H9 (cell line): ENCODE measurements at regions not wholly inside any gene's neighbourhood (a gene's known extent, or its start where the extent isn't known, plus 50 kb on each side); places are given as distances from the start of the nearest gene placed in this dataset.

Experiments used
- DNase-seq: peaks from one replicate; pipeline ENCODE4 v3.0.0-alpha.2; 2017
- H2AFZ ChIP-seq: one replicate; pipeline ENCODE4 v1.6.1; 2013; ENCODE audit warnings: mild to moderate bottlenecking, low read length, control low read depth, moderate library complexity
- H2AK5ac ChIP-seq: 2 replicates; pipeline ENCODE4 v1.6.1; 2013; ENCODE audit warnings: low read length, control low read depth, mixed read lengths; ENCODE audit not compliant: insufficient read length
- H2BK120ac ChIP-seq: one replicate; pipeline ENCODE4 v1.6.1; 2013; ENCODE audit warnings: low read depth, mild to moderate bottlenecking, low read length, control low read depth, inconsistent platforms; ENCODE audit not compliant: poor library complexity, severe bottlenecking
- H2BK12ac ChIP-seq: 2 replicates; pipeline ENCODE4 v1.6.1; 2013; ENCODE audit warnings: low read length, control low read depth, mixed read lengths, low read depth; ENCODE audit not compliant: insufficient read length
- H2BK15ac ChIP-seq: 2 replicates; pipeline ENCODE4 v1.6.1; 2013; ENCODE audit warnings: low read depth, low read length, control low read depth
- H2BK20ac ChIP-seq: one replicate; pipeline ENCODE4 v1.6.1; 2013; ENCODE audit warnings: low read depth, mild to moderate bottlenecking, low read length, control low read depth, inconsistent platforms; ENCODE audit not compliant: poor library complexity, severe bottlenecking
- H2BK5ac ChIP-seq: 2 replicates; pipeline ENCODE4 v1.6.1; 2013; ENCODE audit warnings: low read length, control low read depth, mixed read lengths; ENCODE audit not compliant: insufficient read length
- H3K14ac ChIP-seq: 2 replicates; pipeline ENCODE4 v1.6.1; 2013; ENCODE audit warnings: low read length, control low read depth; ENCODE audit not compliant: insufficient read depth
- H3K18ac ChIP-seq: 2 replicates; pipeline ENCODE4 v1.6.1; 2013; ENCODE audit warnings: low read depth, mild to moderate bottlenecking, mixed read lengths, low read length, control low read depth; ENCODE audit not compliant: insufficient read length
- H3K23ac ChIP-seq: 2 replicates; pipeline ENCODE4 v1.6.1; 2013; ENCODE audit warnings: low read length, control low read depth, mixed read lengths, low read depth; ENCODE audit not compliant: insufficient read length
- H3K23me2 ChIP-seq: 2 replicates; pipeline ENCODE4 v1.6.1; 2013; ENCODE audit warnings: low read depth, mild to moderate bottlenecking, mixed read lengths, low read length, control low read depth; ENCODE audit not compliant: insufficient read length, poor library complexity, severe bottlenecking
- H3K27ac ChIP-seq: 2 replicates; pipeline ENCODE4 v1.5.1; 2013; ENCODE audit warnings: low read length, control low read depth, mixed read lengths, low read depth; ENCODE audit not compliant: insufficient read length
- H3K27me3 ChIP-seq: 2 replicates; pipeline ENCODE4 v1.6.1; 2013; ENCODE audit warnings: low read length, control low read depth, inconsistent platforms; ENCODE audit not compliant: insufficient read depth
- H3K4ac ChIP-seq: 2 replicates; pipeline ENCODE4 v1.6.1; 2013; ENCODE audit warnings: low read depth, mild to moderate bottlenecking, control low read depth, inconsistent platforms, low read length, moderate library complexity
- H3K4me1 ChIP-seq: 2 replicates; pipeline ENCODE4 v1.6.1; 2013; ENCODE audit warnings: low read length, control low read depth, inconsistent platforms; ENCODE audit not compliant: insufficient read depth
- H3K4me2 ChIP-seq: 2 replicates; pipeline ENCODE4 v1.6.1; 2013; ENCODE audit warnings: low read length, control low read depth, mixed read lengths; ENCODE audit not compliant: insufficient read length, insufficient read depth
- H3K56ac ChIP-seq: 2 replicates; pipeline ENCODE4 v1.6.1; 2013; ENCODE audit warnings: low read depth, mild to moderate bottlenecking, mixed read lengths, low read length, control low read depth; ENCODE audit not compliant: insufficient read length
- H3K79me1 ChIP-seq: 2 replicates; pipeline ENCODE4 v1.6.1; 2013; ENCODE audit warnings: low read depth, mild to moderate bottlenecking, moderate library complexity, low read length, control low read depth, inconsistent platforms; ENCODE audit not compliant: insufficient read depth, poor library complexity, severe bottlenecking
- H3K79me2 ChIP-seq: 2 replicates; pipeline ENCODE4 v1.6.1; 2013; ENCODE audit warnings: low read length, control low read depth, inconsistent platforms; ENCODE audit not compliant: insufficient read depth
- H3K9ac ChIP-seq: 2 replicates; pipeline ENCODE4 v1.6.1; 2013; ENCODE audit warnings: low read length, control low read depth, mixed read lengths; ENCODE audit not compliant: insufficient read length; ENCODE audit errors: extremely low read depth
- H3K9me3 ChIP-seq: one replicate; pipeline ENCODE4 v1.6.1; 2013; ENCODE audit warnings: low read depth, low read length, inconsistent platforms; ENCODE audit not compliant: control insufficient read depth
- H3T11ph ChIP-seq: one replicate; pipeline ENCODE4 v1.6.1; 2013; ENCODE audit warnings: mild to moderate bottlenecking, low read length, control low read depth, inconsistent platforms
- H4K20me1 ChIP-seq: one replicate; pipeline ENCODE4 v1.6.1; 2013; ENCODE audit not compliant: control insufficient read depth, insufficient read length, insufficient read depth
- H4K5ac ChIP-seq: 2 replicates; pipeline ENCODE4 v1.6.1; 2013; ENCODE audit warnings: low read depth, mild to moderate bottlenecking, mixed read lengths, low read length, control low read depth; ENCODE audit not compliant: insufficient read length
- H4K8ac ChIP-seq: replicated peaks from 2 replicates; pipeline ENCODE4 v1.6.1; 2013; ENCODE audit warnings: low read length, control low read depth, mixed read lengths, low read depth; ENCODE audit not compliant: insufficient read length
- H4K91ac ChIP-seq: 2 replicates; pipeline ENCODE4 v1.6.1; 2013; ENCODE audit warnings: low read depth, mild to moderate bottlenecking, moderate library complexity, mixed read lengths, low read length, control low read depth; ENCODE audit not compliant: insufficient read length
- H3K27ac Mint-ChIP-seq, 3 experiments: 2 replicates in 2 of 3; 3 replicates in 1 of 3; pipeline ENCODE4 v1.8.0; 2020 to 2021; ENCODE audit warnings: mixed read lengths in 3 of 3, mild to moderate bottlenecking in 1 of 3, moderate library complexity in 1 of 3
- H3K27me3 Mint-ChIP-seq: 2 replicates; pipeline ENCODE4 v1.8.0; 2021; ENCODE audit warnings: low read depth, mild to moderate bottlenecking, moderate library complexity, mixed read lengths
- H3K36me3 Mint-ChIP-seq, 3 experiments: 2 replicates in 2 of 3; 3 replicates in 1 of 3; pipeline ENCODE4 v1.8.0; 2020 to 2021; ENCODE audit warnings: low read depth in 3 of 3, mixed read lengths in 3 of 3; ENCODE audit not compliant: insufficient read depth in 1 of 3
- H3K4me1 Mint-ChIP-seq, 2 experiments: 2 replicates each; pipeline ENCODE4 v1.8.0; 2020; ENCODE audit warnings: mixed read lengths in 2 of 2
- H3K4me3 Mint-ChIP-seq, 2 experiments: 2 replicates in 1 of 2; 3 replicates in 1 of 2; pipeline ENCODE4 v1.8.0; 2020 to 2021; ENCODE audit warnings: mild to moderate bottlenecking in 2 of 2, mixed read lengths in 2 of 2, moderate library complexity in 1 of 2
- H3K9me3 Mint-ChIP-seq, 2 experiments: 2 replicates in 1 of 2; 3 replicates in 1 of 2; pipeline ENCODE4 v1.8.0; 2020; ENCODE audit warnings: mild to moderate bottlenecking in 2 of 2, mixed read lengths in 2 of 2, moderate library complexity in 1 of 2
- CTCF ChIP-seq: fragments of 200-600 bp; sonication (generic); conservative IDR thresholded peaks from 3 replicates; pipeline ENCODE4 v1.8.0; 2021; ENCODE audit warnings: antibody characterized with exemption, mild to moderate bottlenecking
- WGBS: extraction: QIAGEN DNeasy Blood & Tissue Kit; methylation state at CpG from one replicate; pipeline ENCODE4 v1.1.7; 2013; ENCODE audit warnings: missing lambda C conversion rate, low lambda C conversion rate, mixed read lengths; ENCODE audit not compliant: insufficient read length; ENCODE audit errors: extremely low coverage; 5-methylcytosine and 5-hydroxymethylcytosine counted together

GRCh38 chr2:126446106-126446695 is 209.8 kb upstream of the GYPC start:
- no peaks in the 10 kb centered on the region for H3K79me1 ChIP-seq
- H2BK12ac ChIP-seq: no peak overlapping the region
- H4K5ac ChIP-seq: no peak overlapping the region
- no peaks in the 10 kb centered on the region for H3K23me2 ChIP-seq
- H3K18ac ChIP-seq: no peak overlapping the region
- TF ChIP-seq CTCF: no peak
- H3K14ac ChIP-seq: 0 out of 2 replicates have a peak overlapping the region, but pooled peaks have one; percentile 45
- Mint-ChIP-seq H3K36me3 (no peaks in the 10 kb centered on the region), H3K27me3 (no peaks in the 10 kb centered on the region; the same call in 1 of the 2 replicates), H3K9me3 (no peaks in the 10 kb centered on the region; a peak in 1 of 5 replicates), H3K4me3 (no peak overlapping the region), H3K4me1 (peaks cover 4 to 5% of the 10 kb centered on the region in 2 experiments), H3K27ac (0 out of 7 replicates have a peak overlapping the region, but pooled peaks of 1 of the 3 experiments have one; percentile 39)
- no peak overlapping the region for H3K4ac ChIP-seq
- no peak overlapping the region for H2BK15ac ChIP-seq
- H3K79me2 ChIP-seq: no peaks in the 10 kb centered on the region
- no peak overlapping the region for H2BK5ac ChIP-seq
- H2BK20ac ChIP-seq: no peak overlapping the region
- no peaks in the 10 kb centered on the region for H3K4me1 ChIP-seq
- no peaks in the 10 kb centered on the region for H4K20me1 ChIP-seq
- no peak overlapping the region for H2BK120ac ChIP-seq
- H3K27ac ChIP-seq: no peak overlapping the region
- H2AFZ ChIP-seq: no peak overlapping the region
- no peak overlapping the region for H2AK5ac ChIP-seq
- H3T11ph ChIP-seq: no peak overlapping the region
- no peak overlapping the region for H3K9ac ChIP-seq
- H3K27me3 ChIP-seq: no peaks in the 10 kb centered on the region
- no peak overlapping the region for H4K8ac ChIP-seq
- H3K56ac ChIP-seq: no peak overlapping the region
- WGBS: no CpG with 5 or more reads among the region's 3 CpGs
- no peak overlapping the region for H3K23ac ChIP-seq
- H3K9me3 ChIP-seq: no peaks in the 10 kb centered on the region
- no peak for DNase-seq
- H3K4me2 ChIP-seq: no peak overlapping the region
- no peak overlapping the region for H4K91ac ChIP-seq
